GM18870 (cell line): ENCODE measurements at regions not wholly inside any gene's neighbourhood (a gene's known extent, or its start where the extent isn't known, plus 50 kb on each side); places are given as distances from the start of the nearest gene placed in this dataset.

Experiments
- ATAC-seq: cut with Tn5 transposase; IDR thresholded peaks from one replicate; pipeline ENCODE4 v1.9.1; 2021; ENCODE audit warnings: moderate library complexity; ENCODE audit not compliant: unreplicated experiment

DNA sequence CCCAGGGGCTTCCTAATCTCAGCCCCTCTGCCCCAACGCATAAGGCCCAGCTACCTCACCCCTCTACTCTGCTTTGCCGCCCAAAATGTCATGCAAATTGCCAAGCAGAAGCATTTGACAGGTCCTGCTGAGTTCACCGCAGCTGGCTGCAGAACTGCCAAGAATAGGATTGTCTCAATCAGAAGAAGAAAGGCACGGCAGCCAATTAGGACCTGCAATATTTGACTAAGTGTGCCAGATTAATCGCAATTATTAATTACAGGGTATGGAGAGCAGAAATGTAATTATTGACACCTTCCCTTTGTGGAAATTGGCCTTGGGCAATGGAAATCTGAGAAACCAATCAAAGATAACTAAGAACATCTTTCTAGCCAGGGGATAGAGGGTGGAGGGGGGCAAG, 318.6 kb downstream of the LRFN2 start:
- no peak for ATAC-seq

- ATAC-seq = no peak
These were observed 319.0 kb downstream of the LRFN2 start for GRCh38 chr6:40268166-40268565.

- no peak for ATAC-seq
These were observed 321.5 kb downstream of the LRFN2 start for GRCh38 chr6:40265615-40266014.

GRCh38 chr6:40263970-40264369, 323.2 kb downstream of the LRFN2 start:
- no peak for ATAC-seq

DNA sequence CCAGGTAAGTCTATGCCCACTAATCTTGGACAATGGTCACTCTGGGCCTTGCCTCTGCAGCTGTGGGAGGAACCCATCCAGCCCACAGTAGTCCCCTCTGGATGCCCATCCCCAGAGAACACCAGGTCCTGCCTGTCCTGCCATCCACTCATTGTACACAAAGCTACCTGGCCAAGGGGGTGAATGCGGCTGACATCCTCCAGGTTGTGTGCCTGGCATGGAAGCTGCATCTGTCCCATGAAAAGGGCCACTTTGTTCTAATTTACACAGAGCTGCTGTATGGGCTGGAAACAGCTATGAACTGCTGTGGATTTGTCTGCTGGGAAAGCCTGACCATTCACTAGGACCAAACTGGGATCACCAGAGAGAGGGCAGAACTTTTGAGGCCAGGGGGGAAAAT, 324.8 kb downstream of the LRFN2 start:
- ATAC-seq = no peak

GRCh38 chr6:40258531-40258930, 324.3 kb upstream of the MOCS1 start:
- no peak for ATAC-seq

- no peak for ATAC-seq
These were observed 322.6 kb upstream of the MOCS1 start for GRCh38 chr6:40256831-40257230.

DNA sequence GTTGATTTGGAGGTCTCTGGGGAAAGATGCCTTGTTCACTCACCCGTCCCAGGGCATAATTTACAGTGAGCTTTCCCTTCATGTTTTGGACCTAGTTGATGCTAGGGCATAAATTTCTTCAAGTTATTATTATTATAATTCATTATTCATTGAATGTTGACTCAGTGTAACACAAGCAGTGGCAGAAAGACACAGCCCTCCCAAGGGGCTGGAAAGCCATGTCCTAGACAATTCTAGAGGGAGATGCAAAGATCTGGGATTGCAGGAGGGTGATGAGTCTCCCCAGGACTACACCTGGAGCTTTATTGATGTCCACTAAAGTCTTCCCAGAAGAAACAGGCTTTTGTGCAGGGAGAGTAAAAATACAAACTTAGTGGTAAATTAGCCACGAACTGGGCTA, 322.0 kb upstream of the MOCS1 start:
- no peak for ATAC-seq

GRCh38 chr6:40253420-40253819, 319.2 kb upstream of the MOCS1 start:
- no peak for ATAC-seq

GRCh38 chr6:40252531-40253258, 318.4 kb upstream of the MOCS1 start:
- ATAC-seq = peak; percentile 60

- ATAC-seq = no peak
These were observed 317.5 kb upstream of the MOCS1 start for GRCh38 chr6:40251637-40252300.

- ATAC-seq = no peak
These were observed 315.7 kb upstream of the MOCS1 start for GRCh38 chr6:40249935-40250334.

DNA sequence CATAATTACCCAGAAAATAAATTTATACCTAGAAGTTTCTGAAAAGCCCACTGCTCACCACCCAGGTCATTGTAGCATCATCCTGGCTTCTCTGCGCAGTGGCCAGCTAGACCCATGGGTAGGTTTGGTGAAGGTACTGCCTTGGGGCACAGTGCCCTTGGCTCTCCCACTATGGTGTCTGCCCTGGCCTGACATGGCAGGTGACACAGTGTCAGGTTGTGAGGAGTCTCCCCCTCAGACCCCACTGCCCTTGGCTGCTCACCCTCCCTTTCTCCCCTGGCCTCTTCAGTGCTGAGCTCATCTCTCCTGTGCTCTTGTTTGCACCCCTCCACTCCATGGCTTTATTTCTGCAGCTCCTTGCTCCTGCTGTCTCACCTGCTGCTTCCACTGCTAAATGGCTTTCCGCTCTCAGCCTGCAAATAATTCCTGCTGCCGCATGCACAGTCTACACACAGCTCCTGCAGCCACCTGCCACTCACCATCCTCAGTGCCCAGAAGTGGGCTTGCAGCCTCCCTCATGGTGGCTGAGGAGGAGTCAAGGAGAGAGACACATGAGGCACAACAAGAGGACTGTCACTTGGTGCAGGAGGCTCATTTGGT, 313.4 kb upstream of the MOCS1 start:
- no peak for ATAC-seq

DNA sequence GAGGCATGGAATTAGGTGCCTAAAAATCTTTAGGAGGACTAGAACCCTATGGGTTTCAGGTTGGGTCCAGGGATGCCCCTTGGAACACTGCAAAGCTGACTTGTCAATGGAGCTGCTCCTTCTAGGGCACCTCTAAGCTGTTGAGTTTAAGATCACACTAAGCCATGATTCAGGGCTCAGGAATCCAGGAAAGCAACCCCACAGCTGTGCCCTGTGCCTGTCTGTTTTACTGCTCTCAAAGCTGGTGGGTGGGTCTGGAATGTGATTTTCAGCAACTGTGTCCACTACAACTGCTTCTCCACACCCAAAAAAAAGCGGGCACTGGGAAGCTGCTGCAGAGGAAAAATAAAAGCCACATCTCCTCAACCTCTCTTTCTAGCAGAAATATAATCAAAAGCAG, 310.4 kb upstream of the MOCS1 start:
- ATAC-seq = no peak

- ATAC-seq = no peak
These were observed 298.4 kb upstream of the MOCS1 start for GRCh38 chr6:40232698-40233097.

DNA sequence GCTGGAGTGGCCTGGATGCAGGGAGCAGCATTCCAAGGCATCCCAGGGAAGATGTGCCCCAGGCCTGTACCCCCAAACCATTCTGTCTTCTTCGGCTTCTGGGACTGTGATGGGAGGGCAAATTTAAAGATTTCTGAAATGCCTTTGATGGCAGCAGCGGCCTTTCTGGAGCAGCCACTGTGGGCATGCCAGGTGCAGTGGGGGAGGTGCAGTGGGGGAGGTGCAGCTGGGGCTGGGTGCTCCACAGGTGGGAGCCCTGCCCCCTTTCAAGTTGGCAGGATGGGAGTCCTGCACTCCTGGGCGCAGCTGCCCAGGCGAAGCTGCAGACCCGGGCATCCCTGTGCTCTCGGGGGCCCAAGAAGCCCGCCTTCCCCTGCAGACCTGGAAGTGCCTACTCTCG, 293.5 kb upstream of the MOCS1 start:
- ATAC-seq = no peak

DNA sequence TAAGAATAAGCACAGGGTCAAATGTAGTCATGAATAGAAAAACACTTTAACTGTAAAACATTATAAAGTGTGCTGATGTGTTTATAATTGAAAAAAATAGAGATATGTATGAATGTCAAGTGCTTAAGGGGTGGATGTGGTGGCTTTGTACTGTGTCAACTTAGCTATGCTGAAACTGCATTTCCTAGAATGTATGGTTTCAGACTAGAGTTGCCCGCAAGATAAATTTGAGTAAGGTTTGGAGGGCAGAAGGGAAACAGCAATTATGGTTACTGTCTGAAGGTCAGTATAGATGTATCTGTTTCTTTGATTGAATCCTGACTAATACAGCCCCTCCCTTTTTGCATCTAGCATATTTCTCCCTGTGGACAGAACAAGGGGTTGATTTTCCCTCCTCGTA, 288.1 kb upstream of the MOCS1 start:
- ATAC-seq = no peak

DNA sequence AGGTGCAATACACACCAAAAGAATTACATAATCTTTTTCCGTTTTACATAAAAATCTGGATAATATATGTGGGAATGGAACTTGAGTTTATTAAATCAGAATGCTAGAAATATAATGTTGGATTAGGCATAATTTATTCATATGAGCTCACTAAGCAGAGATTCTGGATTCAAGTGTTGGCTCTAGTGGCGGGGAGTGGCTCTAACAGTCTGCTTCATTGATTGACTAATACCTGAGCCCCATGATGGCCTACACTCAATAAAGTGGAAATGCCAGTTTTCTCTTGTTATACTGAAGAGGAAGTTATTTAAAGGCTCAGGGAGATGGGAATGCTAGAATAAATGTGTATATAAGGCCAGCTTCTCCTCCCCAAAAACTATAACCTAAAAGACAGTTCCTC, 285.5 kb upstream of the MOCS1 start:
- ATAC-seq = no peak

DNA sequence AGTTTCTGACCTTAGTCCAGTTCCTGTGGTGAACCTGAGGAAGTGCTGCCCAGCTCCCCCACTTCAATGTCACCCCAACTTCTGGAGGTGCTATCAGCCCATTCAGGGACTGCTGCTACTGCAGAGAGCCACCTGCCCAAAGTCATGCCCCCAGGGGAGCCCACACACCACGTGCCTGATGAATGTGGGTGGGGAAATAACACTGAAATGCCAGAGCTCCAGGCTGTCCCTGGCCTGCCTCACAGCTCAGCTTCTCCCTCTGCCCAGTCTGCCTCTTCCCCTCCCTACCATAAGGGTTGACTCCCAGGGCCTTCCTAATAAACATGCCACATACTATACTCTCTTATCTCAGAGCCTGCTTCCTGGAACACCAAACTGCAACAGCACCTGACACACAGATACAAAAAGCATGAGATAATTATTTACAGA, 276.4 kb upstream of the MOCS1 start:
- no peak for ATAC-seq

DNA sequence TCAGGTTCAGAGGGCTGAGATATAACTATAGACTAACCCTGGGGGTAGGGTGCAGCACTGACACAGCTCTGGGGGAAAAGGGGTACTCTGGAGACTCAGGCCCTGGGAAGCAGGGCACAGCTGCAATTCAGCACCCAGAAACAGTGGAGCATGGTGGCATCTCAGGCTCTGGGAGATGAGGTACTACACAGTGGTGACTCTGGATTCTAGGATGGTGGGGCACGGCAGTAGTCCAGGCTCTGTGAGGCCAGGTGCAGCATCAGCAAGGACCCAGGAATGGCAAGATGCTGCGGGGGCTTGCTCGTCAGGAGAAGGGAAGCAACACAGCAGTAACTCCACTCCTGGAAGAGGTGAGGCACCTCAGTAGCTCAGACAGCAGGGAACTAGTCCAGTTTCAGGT, 271.5 kb upstream of the MOCS1 start:
- no peak for ATAC-seq

DNA sequence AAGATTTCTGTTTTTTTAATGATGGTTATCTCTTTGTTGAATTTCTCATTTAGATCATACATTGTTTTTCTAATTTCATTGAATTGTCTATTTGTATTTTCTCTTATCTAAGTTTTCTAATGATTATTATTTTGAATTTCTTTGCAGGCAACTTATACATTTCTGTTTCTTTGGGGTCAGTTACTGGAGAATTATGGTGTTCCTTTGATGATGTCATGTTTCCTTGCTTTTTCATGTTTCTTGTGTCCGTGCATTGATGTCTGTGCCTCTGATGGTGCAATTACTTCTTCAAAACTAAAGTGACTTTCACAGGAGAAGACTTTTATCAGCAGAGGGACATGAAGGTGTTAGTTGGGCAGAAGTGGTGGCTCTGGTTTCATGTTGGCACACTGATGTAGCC, 270.7 kb upstream of the MOCS1 start:
- no peak for ATAC-seq

DNA sequence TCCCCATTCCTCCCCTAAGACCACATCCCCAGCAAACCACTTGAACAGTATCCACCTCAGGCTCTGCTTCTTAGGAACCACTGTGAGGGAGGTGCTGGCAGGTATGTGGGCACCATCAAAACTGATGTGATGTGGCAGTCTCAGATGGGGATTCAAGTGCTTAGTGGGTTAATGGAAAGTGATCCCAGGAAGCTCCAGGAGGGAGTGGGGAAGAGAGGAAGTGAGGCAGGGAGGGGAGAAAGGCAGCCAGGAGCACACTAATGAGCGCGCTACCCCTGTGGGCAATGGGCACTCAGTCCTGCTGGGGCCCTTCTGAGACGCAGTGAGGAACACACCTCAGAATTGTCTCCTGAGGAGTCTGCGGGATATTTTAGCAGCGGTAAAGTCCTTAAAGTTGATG, 263.1 kb upstream of the MOCS1 start:
- no peak for ATAC-seq
